Spleen (tissue), 7 donors: ENCODE measurements at regions not wholly inside any gene's neighbourhood (a gene's known extent, or its start where the extent isn't known, plus 50 kb on each side); places are given as distances from the start of the nearest gene placed in this dataset.

Source experiments
- CTCF ChIP-seq, 11 experiments: fragments of 200-600 bp in 7 of 11; fragments of 450-650 bp in 4 of 11; sonication (generic) in 4 of 11; IDR thresholded peaks in 8 of 11; conservative IDR thresholded peaks in 3 of 11; 1 replicate in 7 of 11; 2 replicates in 4 of 11; pipeline versions ENCODE4 v1.4.0 to v1.8.0; 2016 to 2021; ENCODE audit warnings: antibody characterized with exemption in 11 of 11, inconsistent platforms in 4 of 11, mild to moderate bottlenecking in 1 of 11
- POLR2A ChIP-seq, 3 donors: fragments of 450-650 bp; IDR thresholded peaks; one replicate each; pipeline ENCODE4 v1.5.1; 2017; ENCODE audit warnings: antibody characterized with exemption in 3 of 3, mild to moderate bottlenecking in 1 of 3
- POLR2AphosphoS5 ChIP-seq, 3 donors: sonication (generic); formaldehyde crosslinking; IDR thresholded peaks; one replicate each; pipeline ENCODE4 v1.5.1; 2017; ENCODE audit warnings: antibody characterized with exemption in 3 of 3
- donor health status: DM: no; HTN: no; CAD: no; lungs with moderate emphysema.
- donor health status: DM: no; HTN: no; CAD: no.
- donor health status: DM: no; HTN: no; CAD: no.

DNA sequence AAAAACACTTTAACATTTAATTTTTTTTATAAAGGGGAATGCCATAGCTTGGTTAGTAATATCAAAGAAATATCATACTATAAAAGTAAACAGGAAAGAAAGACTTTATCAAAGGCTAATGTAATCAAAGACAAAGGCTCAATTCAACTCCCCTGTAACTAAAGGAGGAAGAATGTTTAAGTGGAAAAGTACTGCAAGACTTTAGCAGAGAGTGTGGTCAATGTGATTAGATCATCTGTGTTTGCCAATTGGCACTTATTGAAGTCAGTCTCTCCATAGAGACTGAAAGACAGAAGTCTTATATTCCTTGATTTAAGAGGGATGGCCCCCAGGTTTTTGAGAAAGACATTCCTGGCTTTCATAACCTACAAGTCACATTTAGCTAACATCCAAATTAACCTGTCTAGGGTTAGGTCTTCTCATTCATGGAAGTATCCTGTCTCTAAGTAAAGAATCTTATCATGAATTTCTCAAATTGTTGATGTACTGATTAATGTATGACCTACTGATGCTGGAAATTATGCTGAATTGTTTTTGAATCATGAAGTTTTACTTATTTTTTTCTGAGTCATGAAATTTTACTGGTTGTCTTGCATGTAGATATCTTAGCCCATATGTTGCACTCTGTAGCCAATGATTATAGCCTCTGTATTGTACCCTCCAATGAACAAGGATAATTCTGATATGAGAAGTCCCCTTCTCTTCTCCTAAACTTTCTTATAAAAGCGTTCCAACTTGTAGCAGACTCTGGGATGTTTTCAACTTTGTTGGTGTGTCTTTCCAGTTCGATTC lies 65.4 kb downstream of the ATXN7L3B start:
- TF ChIP-seq CTCF (IDR thresholded peaks at IDR 0.05 in 8 of 11, conservative IDR thresholded peaks at IDR 0.05 in 3 of 11) (no peak), POLR2A (IDR thresholded peaks at IDR 0.05) (no peak), POLR2AphosphoS5 (IDR thresholded peaks at IDR 0.05) (no peak)
